Natural killer cell treated with Interleukin-12 subunit alpha and Interleukin-12 subunit beta and Interleukin-15 and Interleukin-18, amount 100 ng/mL, for 72 hours (primary cell): ENCODE measurements at regions not wholly inside any gene's neighbourhood (a gene's known extent, or its start where the extent isn't known, plus 50 kb on each side); places are given as distances from the start of the nearest gene placed in this dataset.
A peak's percentile ranks its signal among the peaks of the same experiment; 100 is the strongest.
"Not testable (repeated sequence)": the region's sequence is repeated elsewhere in the genome, so short reads cannot be mapped to it uniquely, and the experiment has no call there.

Source experiments
- ATAC-seq, 2 donors: fragments of 150-1000 bp; cut with Tn5 transposase in 1 of 2; sonication (Bioruptor Pico), chemical (Tn5 transposase) in 1 of 2; 2 replicates each; pipeline ENCODE4 v1.10.0; 2021
- DNase-seq: peaks from one replicate; pipeline ENCODE4 v3.0.0; 2022; ENCODE audit warnings: low spot score
- H3K27ac Mint-ChIP-seq, 2 donors: 1 replicate in 1 of 2; 2 replicates in 1 of 2; pipeline ENCODE4 v1.8.0; 2022; ENCODE audit warnings: mixed read lengths in 2 of 2, mild to moderate bottlenecking in 1 of 2, moderate library complexity in 1 of 2
- H3K27me3 Mint-ChIP-seq, 2 donors: 1 replicate in 1 of 2; 2 replicates in 1 of 2; pipeline ENCODE4 v1.8.0; 2022; ENCODE audit warnings: mixed read lengths in 2 of 2
- H3K36me3 Mint-ChIP-seq: one replicate; pipeline ENCODE4 v1.8.0; 2022; ENCODE audit warnings: mixed read lengths
- H3K4me1 Mint-ChIP-seq, 2 donors: 1 replicate in 1 of 2; 2 replicates in 1 of 2; pipeline ENCODE4 v1.8.0; 2022; ENCODE audit warnings: low read depth in 2 of 2, mixed read lengths in 2 of 2, mild to moderate bottlenecking in 1 of 2
- H3K4me3 Mint-ChIP-seq: one replicate; pipeline ENCODE4 v1.8.0; 2022; ENCODE audit warnings: mixed read lengths
- H3K9me3 Mint-ChIP-seq: 2 replicates; pipeline ENCODE4 v1.8.0; 2022; ENCODE audit warnings: mixed read lengths

DNA sequence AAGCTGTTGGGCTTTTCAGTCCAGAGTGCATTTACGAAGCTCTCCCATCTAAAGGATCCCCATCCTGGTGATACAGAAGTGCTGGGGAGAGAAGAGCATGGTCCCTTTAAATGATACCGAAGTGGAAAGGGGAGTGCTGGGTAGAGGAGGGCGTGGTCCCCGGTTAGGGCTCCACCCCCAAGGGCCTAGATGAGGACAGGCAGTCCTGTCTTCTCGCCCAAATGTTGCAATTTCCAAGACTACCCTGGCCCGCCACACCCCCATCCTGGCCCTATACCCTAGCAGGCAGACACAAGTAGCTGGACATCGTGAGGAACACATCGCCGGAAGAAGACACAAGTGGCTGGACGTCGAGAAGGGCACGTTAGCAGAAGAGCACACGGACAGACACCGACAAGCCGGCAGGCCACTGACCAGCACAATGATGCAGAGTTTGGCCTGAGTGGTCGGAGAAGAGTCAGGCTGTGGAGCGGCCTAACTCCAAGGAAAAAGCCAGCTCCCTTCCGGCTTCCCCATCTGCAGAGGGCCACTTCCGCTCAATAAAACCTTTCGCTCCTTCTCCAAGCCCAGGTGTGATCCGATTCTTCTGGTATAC, 439.5 kb upstream of the NRP1 start:
- DNase-seq (no peak), ATAC-seq (no peak)
- H3K4me3 Mint-ChIP-seq, result no peak overlapping the region
- H3K9me3 Mint-ChIP-seq, result no peaks in the 10 kb centered on the region
- peaks cover 0 to 2% of the 10 kb centered on the region in 2 donors for H3K27me3 Mint-ChIP-seq
- peak overlapping the region in 1 of 2 donors; percentile 36 for H3K27ac Mint-ChIP-seq
- no peaks in the 10 kb centered on the region for H3K36me3 Mint-ChIP-seq
- peaks cover 11 to 14% of the 10 kb centered on the region in 2 donors for H3K4me1 Mint-ChIP-seq

DNA sequence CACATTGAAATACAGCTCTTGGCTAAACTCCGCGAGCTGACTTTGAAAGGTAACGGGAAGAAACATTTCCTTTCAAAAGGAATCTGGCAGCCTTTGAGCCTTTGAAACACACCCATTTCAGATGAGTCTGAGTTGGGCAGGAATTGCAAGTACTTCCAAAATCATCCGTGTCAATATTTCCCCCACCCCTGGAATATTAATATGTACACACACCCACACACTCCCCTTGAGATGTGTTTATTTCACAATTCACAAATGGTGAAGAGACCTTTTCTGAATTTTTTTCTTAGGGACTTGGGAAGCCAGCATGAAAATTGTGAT, 438.7 kb upstream of the NRP1 start:
- Mint-ChIP-seq H3K27me3 (peaks cover 0 to 2% of the 10 kb centered on the region in 2 donors), H3K9me3 (no peaks in the 10 kb centered on the region), H3K36me3 (no peaks in the 10 kb centered on the region), H3K4me3 (no peak overlapping the region), H3K27ac (no peak overlapping the region), H3K4me1 (peaks cover 11 to 14% of the 10 kb centered on the region in 2 donors)
- DNase-seq, result no peak
- ATAC-seq, result no peak

DNA sequence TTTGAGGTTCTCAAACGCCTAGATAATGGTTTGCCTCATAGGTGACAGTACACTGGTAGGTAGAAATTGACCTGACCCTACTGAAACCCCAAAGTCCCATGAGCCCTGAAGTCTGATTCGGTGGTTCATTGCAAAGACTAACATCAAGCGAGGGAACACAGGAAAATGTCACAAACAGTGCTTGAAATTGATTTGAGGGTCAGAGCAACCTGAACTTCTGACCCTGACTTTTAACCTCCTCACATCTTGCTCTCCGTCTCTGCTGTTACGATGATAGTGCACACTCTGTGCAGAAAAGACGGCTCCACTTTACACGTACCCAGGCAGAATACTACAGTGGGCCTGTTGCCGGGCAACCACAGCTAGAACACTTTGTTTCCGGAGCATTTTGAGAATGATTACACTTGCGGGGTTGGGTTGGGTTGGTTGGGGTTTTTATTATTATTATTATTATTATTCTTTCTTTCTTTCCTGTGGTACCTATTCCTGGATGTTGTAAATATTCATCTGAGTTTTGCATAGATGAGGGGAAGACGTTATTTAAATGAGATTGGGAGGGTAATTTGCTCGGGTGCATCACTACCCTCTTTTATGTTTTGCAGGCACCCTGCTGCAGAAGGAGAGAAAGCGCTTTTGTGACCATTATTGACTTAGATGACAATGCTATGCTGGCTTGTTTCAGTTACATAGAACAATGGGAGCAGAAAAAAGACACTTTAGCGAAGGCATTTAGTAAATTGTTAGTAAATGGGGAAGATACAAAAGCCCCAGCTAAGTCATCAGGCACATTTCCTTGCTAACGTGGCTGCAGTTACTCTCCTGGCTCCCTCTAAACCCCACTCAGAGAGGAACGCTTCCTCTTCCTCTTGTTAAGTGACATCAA, 438.1 kb upstream of the NRP1 start:
- no peak for DNase-seq
- Mint-ChIP-seq H3K4me1 (peaks cover 11 to 14% of the 10 kb centered on the region in 2 donors), H3K27ac (no peak overlapping the region), H3K9me3 (no peaks in the 10 kb centered on the region), H3K36me3 (no peaks in the 10 kb centered on the region), H3K27me3 (peaks cover 0 to 2% of the 10 kb centered on the region in 2 donors), H3K4me3 (peak overlapping the region; percentile 6)
- ATAC-seq, result no peak

DNA sequence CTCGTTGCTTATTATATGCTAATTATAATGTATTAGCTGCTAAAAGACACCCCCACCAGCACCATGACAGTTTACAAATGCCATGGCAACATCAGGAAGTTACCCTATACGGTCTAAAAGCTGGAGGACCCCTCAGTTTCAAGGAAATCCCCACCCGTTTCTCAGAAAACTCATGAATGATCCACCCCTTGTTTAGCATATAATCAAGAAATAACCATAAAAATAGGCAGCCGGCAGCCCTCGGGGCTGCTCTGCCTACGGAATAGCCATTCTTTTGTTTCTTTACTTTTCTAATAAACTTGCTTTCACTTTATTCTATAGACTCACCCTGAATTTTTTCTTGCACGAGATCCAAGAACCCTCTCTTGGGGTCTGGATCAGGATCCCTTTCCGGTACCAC, 437.4 kb upstream of the NRP1 start:
- H3K4me1 Mint-ChIP-seq, result peaks cover 11 to 14% of the 10 kb centered on the region in 2 donors
- not testable (repeated sequence) for H3K36me3 Mint-ChIP-seq, ATAC-seq, H3K27me3 Mint-ChIP-seq, H3K4me3 Mint-ChIP-seq, H3K9me3 Mint-ChIP-seq, H3K27ac Mint-ChIP-seq, DNase-seq

DNA sequence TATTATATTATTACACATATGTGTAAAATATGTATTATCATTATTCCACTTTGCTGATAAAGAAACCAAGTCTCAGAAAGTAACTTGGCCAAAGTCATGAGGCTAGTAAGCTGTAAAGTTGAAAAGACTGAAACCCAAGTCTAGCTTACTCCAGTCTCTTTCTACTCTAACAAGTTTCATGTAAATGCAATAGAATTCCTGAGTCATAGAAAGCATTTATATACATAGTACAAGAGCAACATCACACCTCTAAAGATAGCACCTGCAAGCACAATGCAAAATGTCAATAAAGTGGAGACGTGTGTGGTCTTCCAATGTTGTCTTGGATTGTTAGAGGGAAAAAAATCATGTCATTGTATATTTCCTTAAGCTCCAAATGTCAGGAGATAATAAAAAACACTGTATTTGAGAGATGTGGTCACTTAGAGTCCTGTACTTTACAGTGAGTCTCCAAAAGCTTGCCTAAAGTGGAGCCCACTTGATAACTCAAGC, 430.3 kb upstream of the NRP1 start:
- ATAC-seq, result no peak
- H3K4me1 Mint-ChIP-seq, result no peaks in the 10 kb centered on the region
- no peak for DNase-seq
- H3K27ac Mint-ChIP-seq, result no peak overlapping the region
- H3K27me3 Mint-ChIP-seq, result peaks cover 0 to 3% of the 10 kb centered on the region in 2 donors
- no peak overlapping the region for H3K4me3 Mint-ChIP-seq
- peaks cover 4% of the 10 kb centered on the region for H3K36me3 Mint-ChIP-seq
- H3K9me3 Mint-ChIP-seq, result peaks cover 9% of the 10 kb centered on the region

DNA sequence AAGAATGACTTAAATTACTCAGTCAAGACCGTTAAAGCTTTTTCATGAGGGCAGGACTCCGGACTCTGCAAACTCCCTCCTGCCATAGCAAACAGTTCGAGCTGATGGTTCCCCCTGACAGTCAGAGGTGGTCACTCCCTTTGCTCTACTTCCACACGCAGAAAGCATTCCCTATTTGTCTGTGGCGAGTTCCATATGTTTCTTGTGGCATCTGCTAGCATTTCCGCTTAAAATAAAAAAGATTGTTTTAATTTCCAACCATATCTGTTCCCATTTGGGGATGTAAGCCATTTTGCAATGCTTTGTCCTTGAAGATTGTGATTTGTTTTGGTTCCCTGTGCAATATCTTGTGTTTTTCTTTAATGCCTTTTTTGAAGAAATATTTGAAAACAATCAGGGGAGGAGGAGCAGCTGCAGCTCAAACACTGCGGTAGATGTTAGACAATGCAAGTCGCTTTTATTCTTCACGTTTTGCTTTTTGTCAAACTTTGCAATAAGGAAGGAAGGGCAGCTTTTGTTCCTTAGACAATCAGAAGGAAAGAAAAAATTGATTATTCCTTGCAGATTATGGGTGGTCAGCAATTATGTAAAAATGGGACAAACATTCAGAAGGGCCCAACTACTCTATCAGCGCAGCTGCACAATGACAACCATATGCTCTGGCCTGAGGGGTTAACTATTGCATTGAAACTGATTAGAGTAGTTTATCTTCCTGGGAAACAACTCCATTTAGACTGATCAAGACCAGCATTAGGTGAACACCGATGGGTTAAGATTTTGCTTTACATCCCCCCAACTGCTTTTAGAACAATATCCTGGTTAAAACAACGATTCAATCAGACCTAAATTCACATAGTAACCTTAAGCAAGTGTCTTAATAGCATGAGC, 425.8 kb upstream of the NRP1 start:
- Mint-ChIP-seq H3K36me3 (peaks cover 4% of the 10 kb centered on the region), H3K4me1 (no peaks in the 10 kb centered on the region), H3K27ac (no peak overlapping the region), H3K27me3 (no peaks in the 10 kb centered on the region), H3K4me3 (no peak overlapping the region), H3K9me3 (peaks cover 5% of the 10 kb centered on the region)
- ATAC-seq, result no peak
- DNase-seq, result no peak

DNA sequence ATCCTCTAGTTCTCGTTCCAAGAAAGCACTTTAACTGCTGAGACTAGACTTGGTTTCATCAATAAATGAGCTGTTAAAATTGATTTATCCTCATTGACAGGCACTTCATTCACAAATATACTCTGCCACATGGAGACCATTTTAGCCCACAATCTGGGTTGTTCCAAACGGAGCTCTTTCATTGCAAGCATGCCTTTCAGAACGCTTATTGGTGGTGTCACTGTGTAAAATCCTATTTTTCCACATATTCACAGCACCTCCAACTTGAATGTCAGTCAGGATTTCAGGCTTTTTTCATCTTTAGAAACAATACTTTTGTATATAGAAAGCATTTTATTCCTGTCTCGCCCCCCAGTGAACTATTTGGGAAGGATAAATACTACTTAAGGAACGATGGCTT, 424.7 kb upstream of the NRP1 start:
- peaks cover 0 to 3% of the 10 kb centered on the region in 2 donors for H3K4me1 Mint-ChIP-seq
- no peak overlapping the region for H3K4me3 Mint-ChIP-seq
- DNase-seq (no peak), ATAC-seq (no peak)
- peaks cover 4% of the 10 kb centered on the region for H3K36me3 Mint-ChIP-seq
- H3K27ac Mint-ChIP-seq, result no peak overlapping the region
- peaks cover 5% of the 10 kb centered on the region for H3K9me3 Mint-ChIP-seq
- no peaks in the 10 kb centered on the region for H3K27me3 Mint-ChIP-seq

DNA sequence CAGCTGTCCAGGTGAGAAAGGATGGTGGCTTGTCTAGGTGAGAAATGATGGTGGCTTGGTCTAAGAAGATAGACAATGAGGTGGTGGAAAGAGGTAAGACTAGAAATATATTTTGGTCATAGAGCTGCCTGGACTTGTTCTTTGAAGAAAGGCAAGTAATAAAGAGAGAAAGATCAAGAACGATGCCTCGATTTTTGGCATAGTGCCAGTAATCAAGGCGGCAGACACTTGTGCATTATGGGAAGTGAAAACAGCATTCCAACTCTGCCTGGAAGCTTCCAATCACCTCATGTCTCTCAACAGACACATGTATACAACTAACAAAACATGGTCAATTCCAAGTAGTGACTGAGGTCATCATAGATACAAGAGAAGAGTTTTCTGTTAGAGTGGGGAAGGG, 423.8 kb upstream of the NRP1 start:
- Mint-ChIP-seq H3K4me3 (no peak overlapping the region), H3K27ac (no peak overlapping the region), H3K36me3 (peaks cover 4% of the 10 kb centered on the region), H3K27me3 (no peaks in the 10 kb centered on the region), H3K4me1 (peaks cover 0 to 4% of the 10 kb centered on the region in 2 donors), H3K9me3 (peaks cover 5% of the 10 kb centered on the region)
- ATAC-seq (no peak), DNase-seq (no peak)

DNA sequence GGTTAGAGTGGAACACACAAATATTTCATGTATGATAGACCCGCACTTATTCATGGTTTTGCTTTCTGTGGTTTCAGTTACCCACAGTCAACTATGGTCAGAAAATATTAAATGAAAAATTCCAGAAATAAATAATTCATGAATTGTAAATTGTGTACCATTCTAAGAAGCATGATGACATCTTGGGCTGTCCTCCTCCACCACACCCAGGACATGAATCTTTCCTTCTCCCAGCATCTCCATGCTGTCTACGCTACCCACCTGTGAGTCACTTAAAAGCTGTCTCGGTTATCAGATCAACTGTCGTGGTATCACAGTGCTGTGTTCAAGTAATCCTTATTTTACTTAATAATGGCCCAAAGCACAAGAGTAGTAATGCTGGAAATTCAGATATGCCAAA, 419.6 kb upstream of the NRP1 start:
- no peaks in the 10 kb centered on the region for H3K36me3 Mint-ChIP-seq
- ATAC-seq (no peak), DNase-seq (no peak)
- H3K4me1 Mint-ChIP-seq, result peaks cover 0 to 9% of the 10 kb centered on the region in 2 donors
- no peak overlapping the region for H3K27ac Mint-ChIP-seq
- H3K9me3 Mint-ChIP-seq, result no peaks in the 10 kb centered on the region
- H3K27me3 Mint-ChIP-seq, result no peaks in the 10 kb centered on the region
- H3K4me3 Mint-ChIP-seq, result no peak overlapping the region

DNA sequence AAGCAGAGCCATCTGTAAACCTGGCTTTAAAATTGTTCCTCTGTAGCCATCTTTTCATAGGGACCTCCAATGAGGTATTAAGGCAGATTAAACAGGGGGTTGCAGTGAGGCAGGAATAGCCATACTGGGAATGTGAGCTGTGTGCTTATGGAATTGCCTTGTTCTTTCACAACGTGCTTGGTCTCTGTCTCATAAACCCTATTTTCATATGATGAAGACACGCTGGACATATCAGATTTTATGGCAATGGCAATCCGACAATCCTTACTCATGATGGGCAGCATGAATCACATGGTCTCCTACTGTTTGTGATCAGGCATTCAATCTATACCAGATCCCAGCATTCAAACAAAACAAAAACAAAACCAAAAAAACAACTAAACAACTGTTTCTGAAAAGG, 418.9 kb upstream of the NRP1 start:
- ATAC-seq (no peak), DNase-seq (no peak)
- Mint-ChIP-seq H3K4me3 (no peak overlapping the region), H3K4me1 (peaks cover 0 to 14% of the 10 kb centered on the region in 2 donors), H3K27me3 (no peaks in the 10 kb centered on the region), H3K27ac (no peak overlapping the region), H3K9me3 (no peaks in the 10 kb centered on the region), H3K36me3 (no peaks in the 10 kb centered on the region)

DNA sequence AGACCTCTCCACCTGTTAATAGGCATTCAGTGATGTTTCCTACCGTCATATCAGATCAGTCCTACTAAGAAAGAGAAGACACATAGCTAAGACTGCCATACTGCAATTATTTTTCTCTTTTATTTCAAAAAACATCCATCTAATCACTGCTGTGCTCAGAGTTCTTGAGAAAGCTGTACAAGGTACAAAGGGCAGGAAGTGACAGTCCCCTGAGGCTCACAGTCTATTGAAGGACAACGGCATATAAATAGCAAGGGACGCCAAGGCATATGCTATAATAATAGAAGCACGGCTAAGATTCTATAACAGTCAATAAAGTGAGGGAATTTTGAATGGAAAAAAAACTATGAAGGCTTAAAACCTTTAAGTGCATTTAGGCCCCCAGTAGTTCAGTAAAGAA, 415.3 kb upstream of the NRP1 start:
- H3K27ac Mint-ChIP-seq, result no peak overlapping the region
- no peaks in the 10 kb centered on the region for H3K27me3 Mint-ChIP-seq
- H3K36me3 Mint-ChIP-seq, result no peaks in the 10 kb centered on the region
- peaks cover 15 to 40% of the 10 kb centered on the region in 2 donors for H3K4me1 Mint-ChIP-seq
- H3K4me3 Mint-ChIP-seq, result no peak overlapping the region
- ATAC-seq, result no peak
- H3K9me3 Mint-ChIP-seq, result no peaks in the 10 kb centered on the region
- no peak for DNase-seq

DNA sequence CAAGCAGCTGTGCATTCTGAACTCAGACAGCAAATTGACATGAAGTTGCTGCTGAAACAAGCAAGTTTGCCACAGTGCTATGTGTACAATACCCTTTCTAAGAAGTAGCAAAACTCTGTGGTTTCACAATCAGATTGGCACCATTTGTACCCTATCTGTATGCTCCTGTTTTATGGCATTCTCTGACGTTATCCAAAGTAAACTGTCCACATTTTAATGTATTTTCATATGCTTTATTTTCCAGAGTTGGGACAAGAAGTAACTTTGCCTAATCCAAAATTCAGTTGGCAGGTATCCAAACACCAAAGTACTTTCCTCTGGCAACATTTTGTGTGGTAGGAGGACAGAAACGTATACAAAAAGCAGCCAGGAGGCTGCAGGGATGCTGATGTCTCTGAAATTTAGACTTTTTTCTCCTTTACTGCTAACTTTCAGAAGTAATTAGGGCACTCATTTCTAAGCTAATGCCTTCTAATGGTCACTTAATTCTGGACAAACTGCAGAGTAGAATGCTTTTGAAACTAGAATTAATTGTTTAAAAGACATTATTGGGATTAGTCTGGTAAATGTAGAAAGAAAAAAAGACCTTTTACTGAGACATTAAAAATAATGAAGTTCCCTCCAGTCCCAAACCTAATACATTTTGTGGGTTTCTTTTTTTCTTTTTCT, 414.7 kb upstream of the NRP1 start:
- Mint-ChIP-seq H3K27me3 (no peaks in the 10 kb centered on the region), H3K9me3 (no peaks in the 10 kb centered on the region)
- ATAC-seq, result no peak

DNA sequence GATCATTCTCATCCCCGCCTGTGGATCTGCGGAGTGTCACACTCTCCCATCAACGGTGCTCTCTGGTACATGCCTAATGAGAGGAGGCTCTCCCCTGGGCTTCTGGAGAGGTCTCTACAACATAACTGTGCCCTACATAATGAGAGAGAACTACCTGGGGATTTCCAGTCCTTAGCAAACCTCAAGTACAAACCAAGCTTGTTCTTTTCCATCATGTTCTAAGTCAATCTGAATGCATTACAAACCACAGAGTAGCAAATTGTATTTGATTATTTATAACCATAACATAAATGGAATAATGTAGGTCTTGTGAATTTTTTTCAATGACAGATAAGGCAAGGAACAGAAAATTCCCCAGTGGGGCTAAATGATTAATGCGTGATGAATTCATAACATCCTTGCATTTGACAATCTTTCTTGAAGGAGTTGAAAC, 412.4 kb upstream of the NRP1 start:
- no peak overlapping the region for H3K27ac Mint-ChIP-seq
- peak overlapping the region; percentile 39 for H3K4me3 Mint-ChIP-seq
- no peaks in the 10 kb centered on the region for H3K9me3 Mint-ChIP-seq
- ATAC-seq (no peak), DNase-seq (no peak)
- H3K36me3 Mint-ChIP-seq, result no peaks in the 10 kb centered on the region
- peaks cover 27 to 48% of the 10 kb centered on the region in 2 donors for H3K4me1 Mint-ChIP-seq
- no peaks in the 10 kb centered on the region for H3K27me3 Mint-ChIP-seq

More for the DNA sequence above, 414.7 kb upstream of the NRP1 start:
- peaks cover 15 to 37% of the 10 kb centered on the region in 2 donors for H3K4me1 Mint-ChIP-seq
- H3K36me3 Mint-ChIP-seq, result no peaks in the 10 kb centered on the region
- H3K4me3 Mint-ChIP-seq, result no peak overlapping the region
- no peak overlapping the region for H3K27ac Mint-ChIP-seq
- DNase-seq, result no peak
